HUDEP-2 (cell line): ENCODE measurements at regions not wholly inside any gene's neighbourhood (a gene's known extent, or its start where the extent isn't known, plus 50 kb on each side); places are given as distances from the start of the nearest gene placed in this dataset.

Source experiments
- DNase-seq, 76 experiments: peaks; one replicate each; lab custom pipeline; 2025; ENCODE audit not compliant: unreplicated experiment in 76 of 76; lab: John Stamatoyannopoulos, UW

- DNase-seq = no peak
Observed at GRCh38 chr15:95994418-95994817, 336.1 kb upstream of the NR2F2 start.

- DNase-seq = no peak
Observed at GRCh38 chr15:95995375-95996168, 334.9 kb upstream of the NR2F2 start.

GRCh38 chr15:95996494-95996893 is 334.0 kb upstream of the NR2F2 start:
- DNase-seq = no peak

- DNase-seq = no peak
Observed at GRCh38 chr15:95998935-95999334, 331.6 kb upstream of the NR2F2 start.

GRCh38 chr15:96002890-96003859 is 327.3 kb upstream of the NR2F2 start:
- DNase-seq = no peak

GRCh38 chr15:96005906-96006305 is 324.6 kb upstream of the NR2F2 start:
- DNase-seq = no peak

GRCh38 chr15:96011136-96011535 is 319.4 kb upstream of the NR2F2 start:
- DNase-seq = no peak

- DNase-seq = no peak
Observed at GRCh38 chr15:96014939-96015338, 315.6 kb upstream of the NR2F2 start.

GRCh38 chr15:96019114-96019513 is 311.4 kb upstream of the NR2F2 start:
- no peak for DNase-seq

GRCh38 chr15:96020133-96020532 is 310.4 kb upstream of the NR2F2 start:
- no peak for DNase-seq

GRCh38 chr15:96020797-96021196 is 309.7 kb upstream of the NR2F2 start:
- DNase-seq = no peak

- DNase-seq = no peak
Observed at GRCh38 chr15:96023081-96023480, 307.4 kb upstream of the NR2F2 start.

GRCh38 chr15:96027501-96027900 is 303.0 kb upstream of the NR2F2 start:
- no peak for DNase-seq

GRCh38 chr15:96028620-96029019 is 301.9 kb upstream of the NR2F2 start:
- no peak for DNase-seq

- no peak for DNase-seq
Observed at GRCh38 chr15:96029172-96029571, 301.3 kb upstream of the NR2F2 start.

GRCh38 chr15:96031426-96032110 is 298.9 kb upstream of the NR2F2 start:
- DNase-seq = no peak

GRCh38 chr15:96035091-96035490 is 295.4 kb upstream of the NR2F2 start:
- DNase-seq = no peak

GRCh38 chr15:96035635-96036034 is 294.9 kb upstream of the NR2F2 start:
- no peak for DNase-seq

- DNase-seq = no peak
Observed at GRCh38 chr15:96037584-96037983, 292.9 kb upstream of the NR2F2 start.

GRCh38 chr15:96038131-96038530 is 292.4 kb upstream of the NR2F2 start:
- DNase-seq = no peak

- DNase-seq = no peak
Observed at GRCh38 chr15:96038650-96039049, 291.9 kb upstream of the NR2F2 start.
